Activated CD4-positive, CD25-positive, alpha-beta regulatory T cell treated with anti-CD3 and anti-CD28 coated beads, Interleukin-2, amount 50 U/mL, for 72 hours (primary cell): ENCODE measurements at regions not wholly inside any gene's neighbourhood (a gene's known extent, or its start where the extent isn't known, plus 50 kb on each side); places are given as distances from the start of the nearest gene placed in this dataset.

Experiments
- DNase-seq: peaks from one replicate; pipeline ENCODE4 v3.0.0; 2021

- DNase-seq = no peak
These were observed 552.7 kb upstream of the SLIT2 start for GRCh38 chr4:19698961-19699360.

- no peak for DNase-seq
These were observed 556.9 kb upstream of the SLIT2 start for GRCh38 chr4:19694812-19695211.

GRCh38 chr4:19693936-19694570 is 557.7 kb upstream of the SLIT2 start:
- no peak for DNase-seq

- no peak for DNase-seq
These were observed 562.2 kb upstream of the SLIT2 start for GRCh38 chr4:19689511-19689910.

GRCh38 chr4:19686456-19686855 is 565.2 kb upstream of the SLIT2 start:
- DNase-seq = no peak

- no peak for DNase-seq
These were observed 567.6 kb upstream of the SLIT2 start for GRCh38 chr4:19684084-19684483.

- DNase-seq = no peak
These were observed 568.3 kb upstream of the SLIT2 start for GRCh38 chr4:19683426-19683825.

DNA sequence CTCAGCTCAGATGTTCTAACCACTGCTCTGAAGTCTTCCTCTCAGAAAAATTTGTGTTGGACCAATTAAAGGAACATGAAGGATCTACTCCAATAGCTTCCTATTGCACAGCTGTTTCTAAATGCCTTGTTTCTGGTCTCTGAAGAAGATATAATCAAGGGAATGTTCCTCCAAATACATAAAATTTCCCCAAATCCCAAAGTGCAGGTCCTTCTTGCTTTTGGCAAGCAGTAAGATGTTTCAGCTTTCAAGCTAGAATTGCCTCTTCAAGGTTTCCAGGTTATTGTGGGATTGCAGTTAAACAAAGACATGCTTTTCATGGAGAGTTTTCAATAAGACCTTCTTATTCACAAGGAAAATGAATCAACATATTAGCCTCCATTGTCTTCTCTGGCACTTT is 574.5 kb upstream of the SLIT2 start:
- no peak for DNase-seq

DNA sequence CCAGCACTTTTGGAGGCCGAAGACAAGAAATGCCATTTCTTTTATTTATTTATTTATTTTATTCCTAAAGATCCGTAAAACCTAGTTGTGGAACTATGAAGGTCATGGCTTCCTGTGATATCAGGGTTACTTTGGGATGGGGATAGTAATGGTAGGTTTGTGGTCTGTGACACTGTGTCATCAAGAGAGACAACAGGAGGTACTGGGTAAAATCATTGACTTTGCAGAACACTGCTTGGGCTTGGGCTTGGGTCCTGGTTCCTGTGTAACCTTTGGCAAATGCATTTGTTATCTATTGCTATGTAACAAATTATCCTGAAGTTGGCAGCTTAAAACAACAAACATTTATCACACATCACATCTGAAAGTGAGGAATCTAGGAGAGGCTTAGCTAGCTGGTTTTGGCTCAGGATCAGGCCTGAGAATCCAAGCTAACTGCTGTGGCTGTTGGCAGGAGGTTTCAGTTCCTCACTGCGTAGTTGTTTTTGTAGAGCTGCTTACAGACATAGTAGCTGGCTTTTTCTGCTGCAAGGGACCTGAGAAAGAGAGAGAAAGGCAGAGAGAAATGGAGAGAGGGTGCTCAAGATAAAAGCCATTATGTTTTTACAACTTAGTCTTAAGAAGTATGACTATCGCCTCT is 576.4 kb upstream of the SLIT2 start:
- DNase-seq = no peak

GRCh38 chr4:19659101-19659500 is 592.6 kb upstream of the SLIT2 start:
- no peak for DNase-seq

GRCh38 chr4:19657856-19658255 is 593.8 kb upstream of the SLIT2 start:
- no peak for DNase-seq

DNA sequence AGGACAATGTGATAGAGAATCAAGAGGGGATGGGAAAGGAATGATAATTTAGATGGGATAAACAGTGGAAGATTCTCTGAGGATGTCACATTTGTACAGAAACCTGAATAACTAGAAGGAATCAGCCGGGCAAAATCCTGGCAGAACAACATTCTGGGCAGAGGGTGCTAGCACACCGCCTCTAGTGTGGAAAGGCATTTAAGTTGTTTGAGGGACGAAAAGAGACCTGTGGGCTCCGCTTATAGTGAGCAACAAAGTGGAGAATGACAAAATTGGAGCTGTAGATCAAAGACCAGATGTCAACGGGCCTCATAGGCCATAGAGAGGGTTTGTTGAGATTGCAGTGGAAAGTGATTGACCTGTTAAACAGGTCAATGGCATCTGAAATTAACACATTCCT is 596.0 kb upstream of the SLIT2 start:
- no peak for DNase-seq

- no peak for DNase-seq
These were observed 600.5 kb upstream of the SLIT2 start for GRCh38 chr4:19650903-19651864.

GRCh38 chr4:19645589-19645988 is 606.1 kb upstream of the SLIT2 start:
- DNase-seq = no peak

- DNase-seq = no peak
These were observed 615.3 kb upstream of the SLIT2 start for GRCh38 chr4:19636451-19636850.

GRCh38 chr4:19631814-19632213 is 619.9 kb upstream of the SLIT2 start:
- DNase-seq = no peak

GRCh38 chr4:19623866-19624265 is 627.8 kb upstream of the SLIT2 start:
- no peak for DNase-seq

- no peak for DNase-seq
These were observed 636.5 kb upstream of the SLIT2 start for GRCh38 chr4:19615086-19615689.

DNA sequence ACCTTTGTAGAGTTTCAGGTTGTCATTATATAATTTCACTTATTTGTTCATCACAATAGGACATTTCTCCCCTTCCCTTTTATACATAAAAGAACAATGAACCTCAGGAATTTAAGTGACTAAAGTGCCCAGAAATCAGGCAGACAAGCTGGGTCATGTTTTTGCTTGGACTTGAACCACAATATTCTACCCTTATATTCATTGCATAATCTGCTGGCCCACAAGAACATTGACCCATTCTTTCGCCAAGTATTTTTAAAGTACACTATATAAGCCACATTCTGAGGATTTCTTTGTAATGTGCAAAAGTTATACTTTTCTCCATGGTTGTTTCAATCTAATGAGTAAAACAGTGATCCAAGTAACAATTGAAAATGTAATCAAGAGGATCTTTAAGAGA is 637.5 kb upstream of the SLIT2 start:
- no peak for DNase-seq

DNA sequence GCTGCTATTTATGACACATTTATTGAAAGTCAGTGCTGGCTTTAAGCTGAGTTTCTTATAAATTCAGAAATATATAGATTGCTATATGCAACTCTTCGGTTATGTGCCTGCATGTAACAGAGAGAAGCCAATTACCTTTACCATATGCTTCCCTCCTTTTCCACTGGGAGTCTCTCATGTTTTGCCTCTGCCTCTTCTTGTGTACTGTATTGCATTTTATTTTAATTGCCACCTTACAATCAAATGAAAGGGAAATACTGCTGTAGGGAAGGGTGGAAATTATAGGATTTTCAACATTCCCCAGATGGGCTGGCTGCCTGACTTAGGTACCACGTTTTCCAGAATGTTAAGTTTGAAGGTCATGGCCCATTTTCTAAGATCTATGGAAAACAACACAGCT is 655.4 kb upstream of the SLIT2 start:
- DNase-seq = no peak

GRCh38 chr4:19592391-19592790 is 659.3 kb upstream of the SLIT2 start:
- DNase-seq = no peak

- no peak for DNase-seq
These were observed 667.7 kb upstream of the SLIT2 start for GRCh38 chr4:19583827-19584569.

DNA sequence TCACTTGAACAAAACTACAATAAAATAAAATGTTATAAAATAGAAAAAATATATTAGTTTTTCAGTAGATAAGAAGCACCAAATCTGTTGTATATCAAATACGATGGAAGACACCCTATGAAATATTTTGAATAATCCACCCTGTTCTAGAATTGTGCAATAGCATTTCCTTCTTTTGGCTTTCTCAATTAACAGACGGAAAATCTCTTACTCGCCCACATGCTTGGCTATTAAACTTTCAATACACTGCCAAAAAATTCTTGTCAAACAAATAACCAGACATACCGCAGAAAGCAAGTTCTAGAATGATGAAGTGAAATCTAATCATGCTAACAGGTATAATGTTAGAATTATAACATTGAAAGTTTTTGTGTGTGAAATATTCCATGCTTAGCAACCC is 671.6 kb upstream of the SLIT2 start:
- DNase-seq = no peak
